ENCODE measurements at regions not wholly inside any gene's neighbourhood (a gene's known extent, or its start where the extent isn't known, plus 50 kb on each side); places are given as distances from the start of the nearest gene placed in this dataset.

DNA sequence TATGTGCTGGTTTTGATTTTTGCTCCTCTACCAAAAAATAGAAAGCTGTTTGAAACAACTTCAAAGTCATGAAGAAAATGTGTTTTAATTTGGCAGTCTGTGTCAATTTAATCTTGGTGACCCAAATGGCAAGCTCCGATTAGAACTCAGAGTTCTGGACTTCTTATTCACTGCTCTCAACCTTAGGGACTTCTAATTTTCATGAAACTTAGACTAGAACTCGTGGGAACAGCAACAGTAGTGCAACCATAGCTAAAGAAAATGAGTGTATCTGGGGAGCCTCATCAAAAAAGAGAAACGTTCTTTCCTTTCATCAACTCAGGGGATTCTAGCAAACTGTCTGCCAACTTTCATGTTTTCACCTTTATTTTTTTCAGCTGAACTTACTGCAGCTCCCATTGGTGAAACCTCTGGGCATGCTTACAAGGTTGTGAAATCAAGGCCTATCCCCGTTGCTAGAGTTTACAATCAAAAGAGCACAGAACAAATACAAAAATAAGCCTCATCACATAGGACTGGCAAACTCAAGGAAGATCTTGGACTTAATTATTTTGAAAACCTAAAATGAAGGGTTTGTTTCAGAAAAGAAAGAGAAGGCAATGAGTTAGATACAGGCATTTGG lies 114.0 kb upstream of the HSF2 start (continued):
- TF ChIP-seq MAFK (IDR thresholded peaks at IDR 0.05; ENCODE audit: partially characterized antibody) (no peak), KDM1A (IDR thresholded peaks at IDR 0.05; ENCODE audit: low read depth) (no peak), HDAC2 (IDR thresholded peaks at IDR 0.05) (no peak)
- TF ChIP-seq, protein P1, sequence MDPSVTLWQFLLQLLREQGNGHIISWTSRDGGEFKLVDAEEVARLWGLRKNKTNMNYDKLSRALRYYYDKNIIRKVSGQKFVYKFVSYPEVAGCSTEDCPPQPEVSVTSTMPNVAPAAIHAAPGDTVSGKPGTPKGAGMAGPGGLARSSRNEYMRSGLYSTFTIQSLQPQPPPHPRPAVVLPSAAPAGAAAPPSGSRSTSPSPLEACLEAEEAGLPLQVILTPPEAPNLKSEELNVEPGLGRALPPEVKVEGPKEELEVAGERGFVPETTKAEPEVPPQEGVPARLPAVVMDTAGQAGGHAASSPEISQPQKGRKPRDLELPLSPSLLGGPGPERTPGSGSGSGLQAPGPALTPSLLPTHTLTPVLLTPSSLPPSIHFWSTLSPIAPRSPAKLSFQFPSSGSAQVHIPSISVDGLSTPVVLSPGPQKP (IDR thresholded peaks at IDR 0.05; ENCODE audit: low read depth, low read length), result no peak

DNA sequence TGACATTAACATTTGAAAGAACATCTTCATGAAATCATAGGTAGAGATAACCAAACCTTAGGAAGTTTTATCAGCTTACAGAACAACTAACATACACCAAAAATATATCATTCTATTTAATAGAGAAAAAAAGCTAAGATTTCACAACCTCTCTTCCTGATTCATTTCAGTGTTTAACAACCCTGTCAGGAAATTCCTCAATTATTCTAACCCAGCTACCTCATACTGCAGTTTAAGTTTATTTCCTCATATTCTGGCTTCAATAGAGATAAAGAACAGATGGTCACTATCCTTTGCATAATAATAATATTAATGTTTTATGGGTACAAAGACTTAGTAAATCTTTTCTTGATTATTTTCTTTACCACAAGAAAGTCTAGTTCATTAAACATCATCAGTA lies 112.9 kb upstream of the HSF2 start:
- Histone ChIP-seq H3K27ac (no peak overlapping the region), H3K4me3 (no peak overlapping the region), H3K4me1 (no peaks in the 10 kb centered on the region), H3K9me3 (no peaks in the 10 kb centered on the region), H3K4me2 (no peak overlapping the region)
- ATAC-seq, result no peak
- no peak for DNase-seq (ENCODE audit: low read depth in 1 of 2, low spot score in 1 of 2)
- ChIA-PET CTCF (no interaction called here), POLR2A (no interaction called here)
- no peak for FAIRE-seq
- TF ChIP-seq, protein P2, sequence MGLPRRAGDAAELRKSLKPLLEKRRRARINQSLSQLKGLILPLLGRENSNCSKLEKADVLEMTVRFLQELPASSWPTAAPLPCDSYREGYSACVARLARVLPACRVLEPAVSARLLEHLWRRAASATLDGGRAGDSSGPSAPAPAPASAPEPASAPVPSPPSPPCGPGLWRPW (IDR thresholded peaks at IDR 0.05), result no peak
- no peak for TF ChIP-seq ESRRA (IDR thresholded peaks at IDR 0.05; ENCODE audit: borderline replicate concordance, low read length)
- no peak for TF ChIP-seq RARB (CRISPR knock-in tag; IDR thresholded peaks at IDR 0.05)
- no peak for TF ChIP-seq HOXB13 (CRISPR knock-in tag; IDR thresholded peaks at IDR 0.05; ENCODE audit: low read depth)
- TF ChIP-seq NR3C1 (IDR thresholded peaks at IDR 0.05), result no peak
- no peak for TF ChIP-seq RCOR1 (IDR thresholded peaks at IDR 0.05; ENCODE audit: low read depth, low read length)
- TF ChIP-seq SMC3 (IDR thresholded peaks at IDR 0.05), result no peak
- TF ChIP-seq TP53 (CRISPR knock-in tag; IDR thresholded peaks at IDR 0.05), result no peak
- TF ChIP-seq, protein P3, sequence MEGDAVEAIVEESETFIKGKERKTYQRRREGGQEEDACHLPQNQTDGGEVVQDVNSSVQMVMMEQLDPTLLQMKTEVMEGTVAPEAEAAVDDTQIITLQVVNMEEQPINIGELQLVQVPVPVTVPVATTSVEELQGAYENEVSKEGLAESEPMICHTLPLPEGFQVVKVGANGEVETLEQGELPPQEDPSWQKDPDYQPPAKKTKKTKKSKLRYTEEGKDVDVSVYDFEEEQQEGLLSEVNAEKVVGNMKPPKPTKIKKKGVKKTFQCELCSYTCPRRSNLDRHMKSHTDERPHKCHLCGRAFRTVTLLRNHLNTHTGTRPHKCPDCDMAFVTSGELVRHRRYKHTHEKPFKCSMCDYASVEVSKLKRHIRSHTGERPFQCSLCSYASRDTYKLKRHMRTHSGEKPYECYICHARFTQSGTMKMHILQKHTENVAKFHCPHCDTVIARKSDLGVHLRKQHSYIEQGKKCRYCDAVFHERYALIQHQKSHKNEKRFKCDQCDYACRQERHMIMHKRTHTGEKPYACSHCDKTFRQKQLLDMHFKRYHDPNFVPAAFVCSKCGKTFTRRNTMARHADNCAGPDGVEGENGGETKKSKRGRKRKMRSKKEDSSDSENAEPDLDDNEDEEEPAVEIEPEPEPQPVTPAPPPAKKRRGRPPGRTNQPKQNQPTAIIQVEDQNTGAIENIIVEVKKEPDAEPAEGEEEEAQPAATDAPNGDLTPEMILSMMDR (IDR thresholded peaks at IDR 0.05), result no peak
- TF ChIP-seq MYC (IDR thresholded peaks at IDR 0.05; ENCODE audit: borderline replicate concordance, low read length), result no peak
- no peak for TF ChIP-seq MAFK (IDR thresholded peaks at IDR 0.05; ENCODE audit: partially characterized antibody)
- TF ChIP-seq GATA3 (IDR thresholded peaks at IDR 0.05; ENCODE audit: borderline replicate concordance), result no peak
- no peak for TF ChIP-seq NPAS2 (CRISPR knock-in tag; IDR thresholded peaks at IDR 0.05; ENCODE audit: borderline replicate concordance)
- TF ChIP-seq, protein P4, sequence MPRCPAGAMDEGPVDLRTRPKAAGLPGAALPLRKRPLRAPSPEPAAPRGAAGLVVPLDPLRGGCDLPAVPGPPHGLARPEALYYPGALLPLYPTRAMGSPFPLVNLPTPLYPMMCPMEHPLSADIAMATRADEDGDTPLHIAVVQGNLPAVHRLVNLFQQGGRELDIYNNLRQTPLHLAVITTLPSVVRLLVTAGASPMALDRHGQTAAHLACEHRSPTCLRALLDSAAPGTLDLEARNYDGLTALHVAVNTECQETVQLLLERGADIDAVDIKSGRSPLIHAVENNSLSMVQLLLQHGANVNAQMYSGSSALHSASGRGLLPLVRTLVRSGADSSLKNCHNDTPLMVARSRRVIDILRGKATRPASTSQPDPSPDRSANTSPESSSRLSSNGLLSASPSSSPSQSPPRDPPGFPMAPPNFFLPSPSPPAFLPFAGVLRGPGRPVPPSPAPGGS (IDR thresholded peaks at IDR 0.05), result no peak
- no peak for TF ChIP-seq HEYL (CRISPR knock-in tag; IDR thresholded peaks at IDR 0.05)
- TF ChIP-seq, protein P5, sequence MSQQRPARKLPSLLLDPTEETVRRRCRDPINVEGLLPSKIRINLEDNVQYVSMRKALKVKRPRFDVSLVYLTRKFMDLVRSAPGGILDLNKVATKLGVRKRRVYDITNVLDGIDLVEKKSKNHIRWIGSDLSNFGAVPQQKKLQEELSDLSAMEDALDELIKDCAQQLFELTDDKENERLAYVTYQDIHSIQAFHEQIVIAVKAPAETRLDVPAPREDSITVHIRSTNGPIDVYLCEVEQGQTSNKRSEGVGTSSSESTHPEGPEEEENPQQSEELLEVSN (IDR thresholded peaks at IDR 0.05; ENCODE audit: borderline replicate concordance, low read depth), result no peak
- TF ChIP-seq EHF (CRISPR knock-in tag; IDR thresholded peaks at IDR 0.05), result no peak
- TF ChIP-seq NFE2L2 (conservative IDR thresholded peaks at IDR 0.05; ENCODE audit: low read length), result no peak
- TF ChIP-seq KDM5A (IDR thresholded peaks at IDR 0.05), result no peak
- TF ChIP-seq EP300 (IDR thresholded peaks at IDR 0.05), result no peak

Data from A549 (cell line).